GM23338 (cell line): ENCODE measurements at regions not wholly inside any gene's neighbourhood (a gene's known extent, or its start where the extent isn't known, plus 50 kb on each side); places are given as distances from the start of the nearest gene placed in this dataset.

ENCODE experiments used
- ATAC-seq: fragments of 200-7000 bp; cut with Tn5 transposase; 3 replicates; pipeline ENCODE4 v1.9.1; 2020
- DNase-seq: peaks from one replicate; pipeline ENCODE4 v3.0.0-alpha.2; 2015; ENCODE audit warnings: low spot score
- H2AFZ ChIP-seq: fragments of 200-600 bp; sonication (generic); 2 replicates; pipeline ENCODE4 v1.8.0; 2016; ENCODE audit warnings: antibody characterized with exemption, mild to moderate bottlenecking, moderate library complexity
- H3F3A ChIP-seq: fragments of 200-600 bp; sonication (generic); replicated peaks from 2 replicates; pipeline ENCODE4 v1.8.0; 2017; ENCODE audit warnings: antibody characterized with exemption, mixed run types, low read depth
- H3K27ac ChIP-seq: fragments of 200-600 bp; sonication (generic); 2 replicates; pipeline ENCODE4 v1.6.1; 2016; ENCODE audit warnings: low read depth
- H3K27me3 ChIP-seq: fragments of 200-600 bp; sonication (generic); 2 replicates; pipeline ENCODE4 v1.8.0; 2016; ENCODE audit warnings: mild to moderate bottlenecking, mixed run types, moderate library complexity; ENCODE audit not compliant: insufficient read depth
- H3K36me3 ChIP-seq: fragments of 200-600 bp; sonication (generic); 2 replicates; pipeline ENCODE4 v1.8.0; 2016; ENCODE audit warnings: mild to moderate bottlenecking; ENCODE audit not compliant: insufficient read depth
- H3K4me1 ChIP-seq: fragments of 200-600 bp; sonication (generic); 2 replicates; pipeline ENCODE4 v1.8.0; 2016; ENCODE audit warnings: mild to moderate bottlenecking, moderate library complexity; ENCODE audit not compliant: insufficient read depth
- H3K4me2 ChIP-seq: fragments of 200-600 bp; sonication (generic); 2 replicates; pipeline ENCODE4 v1.7.1; 2017; ENCODE audit warnings: mixed run types
- H3K4me3 ChIP-seq: fragments of 200-600 bp; sonication (generic); 2 replicates; pipeline ENCODE4 v1.6.1; 2016; ENCODE audit warnings: mixed run types
- H3K79me2 ChIP-seq: fragments of 200-600 bp; sonication (generic); replicated peaks from 2 replicates; pipeline ENCODE4 v1.8.0; 2017; ENCODE audit warnings: mild to moderate bottlenecking; ENCODE audit not compliant: insufficient read depth
- H3K9me2 ChIP-seq: fragments of 200-600 bp; sonication (generic); 2 replicates; pipeline ENCODE4 v1.8.0; 2017; ENCODE audit not compliant: insufficient read depth
- H4K20me1 ChIP-seq: fragments of 200-600 bp; sonication (generic); replicated peaks from 2 replicates; pipeline ENCODE4 v1.8.0; 2017; ENCODE audit warnings: mild to moderate bottlenecking; ENCODE audit not compliant: insufficient read depth
- H3K27ac Mint-ChIP-seq: 2 replicates; pipeline ENCODE4 v1.8.0; 2020; ENCODE audit warnings: inconsistent platforms, mild to moderate bottlenecking, moderate library complexity, mixed read lengths
- H3K27me3 Mint-ChIP-seq: 3 replicates; pipeline ENCODE4 v1.8.0; 2022; ENCODE audit warnings: low read depth, mild to moderate bottlenecking, moderate library complexity, mixed read lengths, inconsistent platforms; ENCODE audit not compliant: insufficient read depth, poor library complexity
- H3K36me3 Mint-ChIP-seq: 3 replicates; pipeline ENCODE4 v1.8.0; 2021; ENCODE audit warnings: low read depth, mild to moderate bottlenecking, inconsistent platforms, moderate library complexity, mixed read lengths
- H3K4me1 Mint-ChIP-seq: 3 replicates; pipeline ENCODE4 v1.8.0; 2020; ENCODE audit warnings: mild to moderate bottlenecking, inconsistent platforms, mixed read lengths
- H3K4me3 Mint-ChIP-seq: 3 replicates; pipeline ENCODE4 v1.8.0; 2021; ENCODE audit warnings: moderate library complexity, mild to moderate bottlenecking, inconsistent platforms, mixed read lengths
- H3K9me3 Mint-ChIP-seq: 3 replicates; pipeline ENCODE4 v1.8.0; 2020; ENCODE audit warnings: moderate library complexity, mild to moderate bottlenecking, inconsistent platforms, mixed read lengths
- EZH2 ChIP-seq: fragments of 200-600 bp; sonication (generic); IDR thresholded peaks from one replicate; pipeline ENCODE4 v1.8.0; 2017; ENCODE audit warnings: antibody characterized with exemption, mild to moderate bottlenecking, low read depth; ENCODE audit not compliant: unreplicated experiment
- JUNB ChIP-seq: IDR thresholded peaks from one replicate; pipeline ENCODE4 v1.6.1; 2016; ENCODE audit warnings: antibody characterized with exemption; ENCODE audit not compliant: unreplicated experiment
- NANOG ChIP-seq: IDR thresholded peaks from 2 replicates; pipeline ENCODE4 v1.6.1; 2016; ENCODE audit warnings: antibody characterized with exemption, borderline replicate concordance
- POLR2AphosphoS5 ChIP-seq: IDR thresholded peaks from 2 replicates; pipeline ENCODE4 v1.6.1; 2016; ENCODE audit warnings: antibody characterized with exemption, low read depth
- STAT1 ChIP-seq: IDR thresholded peaks from one replicate; pipeline ENCODE4 v1.6.1; 2016; ENCODE audit warnings: antibody characterized with exemption; ENCODE audit not compliant: unreplicated experiment
- TF ChIP-seq, protein P1 (sequence below): fragments of 250-450 bp; sonication (Bioruptor Pico); IDR thresholded peaks from 2 replicates; pipeline ENCODE4 v1.5.0; 2020; ENCODE audit warnings: mild to moderate bottlenecking, moderate library complexity
- TF ChIP-seq, protein P2 (sequence below): IDR thresholded peaks from 2 replicates; pipeline ENCODE4 v1.6.1; 2016; ENCODE audit warnings: antibody characterized with exemption
- TF ChIP-seq, protein P3 (sequence below), 2 experiments: fragments of 200-600 bp in 1 of 2; sonication (generic) in 1 of 2; conservative IDR thresholded peaks; 2 replicates each; pipeline versions ENCODE4 v1.5.1 to v1.6.1; 2016 to 2017; ENCODE audit warnings: antibody characterized with exemption in 2 of 2, low read depth in 2 of 2, mild to moderate bottlenecking in 2 of 2, moderate library complexity in 1 of 2

DNA sequence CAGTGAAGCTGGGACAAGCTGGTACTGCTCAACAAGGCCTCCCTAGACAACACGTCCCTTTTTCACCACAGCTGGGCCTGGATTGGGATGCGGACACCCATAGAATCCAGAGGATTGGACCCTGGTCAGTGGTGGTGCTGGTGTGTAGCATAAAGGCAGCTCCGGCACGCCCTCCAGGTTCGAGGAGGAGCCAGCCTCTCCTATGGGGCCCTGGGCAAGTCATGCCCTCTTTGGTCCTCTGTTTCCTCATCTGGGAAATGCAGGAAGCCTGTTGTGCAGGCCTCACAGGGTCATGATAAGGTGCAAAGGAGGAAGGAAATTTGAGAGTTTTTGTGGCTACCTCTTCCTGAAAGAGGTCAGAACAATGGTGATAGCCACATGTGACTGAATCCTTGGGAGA is 1741.7 kb downstream of the TP53TG3F start (continued):
- TF ChIP-seq, protein P1, sequence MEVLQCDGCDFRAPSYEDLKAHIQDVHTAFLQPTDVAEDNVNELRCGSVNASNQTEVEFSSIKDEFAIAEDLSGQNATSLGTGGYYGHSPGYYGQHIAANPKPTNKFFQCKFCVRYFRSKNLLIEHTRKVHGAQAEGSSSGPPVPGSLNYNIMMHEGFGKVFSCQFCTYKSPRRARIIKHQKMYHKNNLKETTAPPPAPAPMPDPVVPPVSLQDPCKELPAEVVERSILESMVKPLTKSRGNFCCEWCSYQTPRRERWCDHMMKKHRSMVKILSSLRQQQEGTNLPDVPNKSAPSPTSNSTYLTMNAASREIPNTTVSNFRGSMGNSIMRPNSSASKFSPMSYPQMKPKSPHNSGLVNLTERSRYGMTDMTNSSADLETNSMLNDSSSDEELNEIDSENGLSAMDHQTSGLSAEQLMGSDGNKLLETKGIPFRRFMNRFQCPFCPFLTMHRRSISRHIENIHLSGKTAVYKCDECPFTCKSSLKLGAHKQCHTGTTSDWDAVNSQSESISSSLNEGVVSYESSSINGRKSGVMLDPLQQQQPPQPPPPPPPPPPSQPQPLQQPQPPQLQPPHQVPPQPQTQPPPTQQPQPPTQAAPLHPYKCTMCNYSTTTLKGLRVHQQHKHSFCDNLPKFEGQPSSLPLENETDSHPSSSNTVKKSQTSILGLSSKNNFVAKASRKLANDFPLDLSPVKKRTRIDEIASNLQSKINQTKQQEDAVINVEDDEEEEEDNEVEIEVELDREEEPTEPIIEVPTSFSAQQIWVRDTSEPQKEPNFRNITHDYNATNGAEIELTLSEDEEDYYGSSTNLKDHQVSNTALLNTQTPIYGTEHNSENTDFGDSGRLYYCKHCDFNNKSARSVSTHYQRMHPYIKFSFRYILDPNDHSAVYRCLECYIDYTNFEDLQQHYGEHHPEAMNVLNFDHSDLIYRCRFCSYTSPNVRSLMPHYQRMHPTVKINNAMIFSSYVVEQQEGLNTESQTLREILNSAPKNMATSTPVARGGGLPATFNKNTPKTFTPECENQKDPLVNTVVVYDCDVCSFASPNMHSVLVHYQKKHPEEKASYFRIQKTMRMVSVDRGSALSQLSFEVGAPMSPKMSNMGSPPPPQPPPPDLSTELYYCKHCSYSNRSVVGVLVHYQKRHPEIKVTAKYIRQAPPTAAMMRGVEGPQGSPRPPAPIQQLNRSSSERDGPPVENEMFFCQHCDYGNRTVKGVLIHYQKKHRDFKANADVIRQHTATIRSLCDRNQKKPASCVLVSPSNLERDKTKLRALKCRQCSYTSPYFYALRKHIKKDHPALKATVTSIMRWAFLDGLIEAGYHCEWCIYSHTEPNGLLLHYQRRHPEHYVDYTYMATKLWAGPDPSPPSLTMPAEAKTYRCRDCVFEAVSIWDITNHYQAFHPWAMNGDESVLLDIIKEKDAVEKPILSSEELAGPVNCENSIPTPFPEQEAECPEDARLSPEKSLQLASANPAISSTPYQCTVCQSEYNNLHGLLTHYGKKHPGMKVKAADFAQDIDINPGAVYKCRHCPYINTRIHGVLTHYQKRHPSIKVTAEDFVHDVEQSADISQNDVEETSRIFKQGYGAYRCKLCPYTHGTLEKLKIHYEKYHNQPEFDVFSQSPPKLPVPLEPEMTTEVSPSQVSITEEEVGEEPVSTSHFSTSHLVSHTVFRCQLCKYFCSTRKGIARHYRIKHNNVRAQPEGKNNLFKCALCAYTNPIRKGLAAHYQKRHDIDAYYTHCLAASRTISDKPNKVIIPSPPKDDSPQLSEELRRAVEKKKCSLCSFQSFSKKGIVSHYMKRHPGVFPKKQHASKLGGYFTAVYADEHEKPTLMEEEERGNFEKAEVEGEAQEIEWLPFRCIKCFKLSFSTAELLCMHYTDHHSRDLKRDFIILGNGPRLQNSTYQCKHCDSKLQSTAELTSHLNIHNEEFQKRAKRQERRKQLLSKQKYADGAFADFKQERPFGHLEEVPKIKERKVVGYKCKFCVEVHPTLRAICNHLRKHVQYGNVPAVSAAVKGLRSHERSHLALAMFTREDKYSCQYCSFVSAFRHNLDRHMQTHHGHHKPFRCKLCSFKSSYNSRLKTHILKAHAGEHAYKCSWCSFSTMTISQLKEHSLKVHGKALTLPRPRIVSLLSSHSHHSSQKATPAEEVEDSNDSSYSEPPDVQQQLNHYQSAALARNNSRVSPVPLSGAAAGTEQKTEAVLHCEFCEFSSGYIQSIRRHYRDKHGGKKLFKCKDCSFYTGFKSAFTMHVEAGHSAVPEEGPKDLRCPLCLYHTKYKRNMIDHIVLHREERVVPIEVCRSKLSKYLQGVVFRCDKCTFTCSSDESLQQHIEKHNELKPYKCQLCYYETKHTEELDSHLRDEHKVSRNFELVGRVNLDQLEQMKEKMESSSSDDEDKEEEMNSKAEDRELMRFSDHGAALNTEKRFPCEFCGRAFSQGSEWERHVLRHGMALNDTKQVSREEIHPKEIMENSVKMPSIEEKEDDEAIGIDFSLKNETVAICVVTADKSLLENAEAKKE (CRISPR knock-in tag), result no peak
- no peak for TF ChIP-seq JUNB
- TF ChIP-seq STAT1, result no peak
- TF ChIP-seq POLR2AphosphoS5, result no peak

DNA sequence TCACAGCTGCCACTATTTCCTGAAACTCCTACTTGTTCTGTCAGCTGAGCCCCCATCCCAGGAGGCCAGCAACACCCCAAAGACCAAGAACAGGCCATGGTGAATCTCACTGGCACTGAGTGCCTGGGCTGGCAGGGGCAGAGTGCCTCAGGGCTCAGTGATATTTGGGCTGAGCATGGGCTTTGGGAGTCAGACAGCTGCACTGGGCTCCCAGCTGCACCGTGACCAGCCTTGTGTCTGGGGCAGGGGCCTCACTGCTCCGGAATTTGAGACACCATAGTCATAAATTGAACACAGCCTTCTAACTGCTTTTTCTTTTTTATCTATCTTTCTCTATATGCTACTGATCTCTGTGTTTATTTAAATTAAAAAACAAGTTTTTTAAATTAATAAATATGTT is 1744.2 kb downstream of the TP53TG3F start:
- Mint-ChIP-seq H3K27me3 (peaks cover 6% of the 10 kb centered on the region), H3K4me3 (no peak overlapping the region), H3K9me3 (peaks cover 99% of the 10 kb centered on the region), H3K36me3 (peaks cover 36% of the 10 kb centered on the region), H3K4me1 (no peaks in the 10 kb centered on the region), H3K27ac (no peak overlapping the region)
- Histone ChIP-seq H3K27me3 (no peaks in the 10 kb centered on the region), H3K4me2 (no peak overlapping the region), H3F3A (no peaks in the 10 kb centered on the region), H3K4me3 (no peak overlapping the region), H3K4me1 (no peaks in the 10 kb centered on the region), H4K20me1 (no peaks in the 10 kb centered on the region), H3K36me3 (no peaks in the 10 kb centered on the region; the same call in 1 of the 2 replicates), H3K9me2 (no peaks in the 10 kb centered on the region), H2AFZ (no peak overlapping the region), H3K27ac (no peak overlapping the region), H3K79me2 (no peaks in the 10 kb centered on the region)
- ATAC-seq, result no peak
- DNase-seq, result no peak
- no peak for TF ChIP-seq JUNB
- TF ChIP-seq NANOG, result no peak
- TF ChIP-seq, protein P2, sequence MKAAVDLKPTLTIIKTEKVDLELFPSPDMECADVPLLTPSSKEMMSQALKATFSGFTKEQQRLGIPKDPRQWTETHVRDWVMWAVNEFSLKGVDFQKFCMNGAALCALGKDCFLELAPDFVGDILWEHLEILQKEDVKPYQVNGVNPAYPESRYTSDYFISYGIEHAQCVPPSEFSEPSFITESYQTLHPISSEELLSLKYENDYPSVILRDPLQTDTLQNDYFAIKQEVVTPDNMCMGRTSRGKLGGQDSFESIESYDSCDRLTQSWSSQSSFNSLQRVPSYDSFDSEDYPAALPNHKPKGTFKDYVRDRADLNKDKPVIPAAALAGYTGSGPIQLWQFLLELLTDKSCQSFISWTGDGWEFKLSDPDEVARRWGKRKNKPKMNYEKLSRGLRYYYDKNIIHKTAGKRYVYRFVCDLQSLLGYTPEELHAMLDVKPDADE, result no peak
- no peak for TF ChIP-seq EZH2
- TF ChIP-seq, protein P3, sequence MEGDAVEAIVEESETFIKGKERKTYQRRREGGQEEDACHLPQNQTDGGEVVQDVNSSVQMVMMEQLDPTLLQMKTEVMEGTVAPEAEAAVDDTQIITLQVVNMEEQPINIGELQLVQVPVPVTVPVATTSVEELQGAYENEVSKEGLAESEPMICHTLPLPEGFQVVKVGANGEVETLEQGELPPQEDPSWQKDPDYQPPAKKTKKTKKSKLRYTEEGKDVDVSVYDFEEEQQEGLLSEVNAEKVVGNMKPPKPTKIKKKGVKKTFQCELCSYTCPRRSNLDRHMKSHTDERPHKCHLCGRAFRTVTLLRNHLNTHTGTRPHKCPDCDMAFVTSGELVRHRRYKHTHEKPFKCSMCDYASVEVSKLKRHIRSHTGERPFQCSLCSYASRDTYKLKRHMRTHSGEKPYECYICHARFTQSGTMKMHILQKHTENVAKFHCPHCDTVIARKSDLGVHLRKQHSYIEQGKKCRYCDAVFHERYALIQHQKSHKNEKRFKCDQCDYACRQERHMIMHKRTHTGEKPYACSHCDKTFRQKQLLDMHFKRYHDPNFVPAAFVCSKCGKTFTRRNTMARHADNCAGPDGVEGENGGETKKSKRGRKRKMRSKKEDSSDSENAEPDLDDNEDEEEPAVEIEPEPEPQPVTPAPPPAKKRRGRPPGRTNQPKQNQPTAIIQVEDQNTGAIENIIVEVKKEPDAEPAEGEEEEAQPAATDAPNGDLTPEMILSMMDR (conservative IDR thresholded peaks at IDR 0.05; ENCODE audit: low read depth in 2 of 2), result no peak
- TF ChIP-seq STAT1, result no peak
